ENCODE measurements at regions not wholly inside any gene's neighbourhood (a gene's known extent, or its start where the extent isn't known, plus 50 kb on each side); places are given as distances from the start of the nearest gene placed in this dataset. TPM values are rescaled to one million over a fixed set of nuclear protein-coding genes. Genes with fewer than 3 reads are reported as not detected.

DNA sequence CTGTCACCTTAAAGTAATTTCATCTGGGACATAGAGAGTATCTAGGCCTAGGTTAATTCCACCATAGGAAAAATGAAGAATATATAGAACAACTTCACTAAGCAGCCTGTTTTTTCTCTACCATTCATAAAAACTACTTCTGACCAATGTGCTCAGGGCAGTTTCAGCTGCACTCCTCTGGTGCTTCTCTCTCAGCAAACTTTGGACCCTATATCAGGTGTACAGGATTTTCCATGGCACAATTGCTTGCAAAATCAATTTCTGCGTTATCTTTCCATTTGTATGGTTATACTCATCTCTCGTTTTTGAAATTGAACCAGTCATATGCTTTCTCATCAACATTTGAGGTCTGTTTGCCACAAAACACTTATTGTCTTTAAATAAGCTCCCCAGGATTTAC lies 52.1 kb upstream of the FMR1 start:
- no peak for DNase-seq
- H3K27me3 ChIP-seq (ENCODE audit: control insufficient read depth in 2 of 2, insufficient read depth in 2 of 2, low read length in 2 of 2) = no peaks in the 10 kb centered on the region
- H3K27ac ChIP-seq (ENCODE audit: low read depth in 1 of 2, low read length in 2 of 2) = no peak overlapping the region
- TF ChIP-seq, protein P1, sequence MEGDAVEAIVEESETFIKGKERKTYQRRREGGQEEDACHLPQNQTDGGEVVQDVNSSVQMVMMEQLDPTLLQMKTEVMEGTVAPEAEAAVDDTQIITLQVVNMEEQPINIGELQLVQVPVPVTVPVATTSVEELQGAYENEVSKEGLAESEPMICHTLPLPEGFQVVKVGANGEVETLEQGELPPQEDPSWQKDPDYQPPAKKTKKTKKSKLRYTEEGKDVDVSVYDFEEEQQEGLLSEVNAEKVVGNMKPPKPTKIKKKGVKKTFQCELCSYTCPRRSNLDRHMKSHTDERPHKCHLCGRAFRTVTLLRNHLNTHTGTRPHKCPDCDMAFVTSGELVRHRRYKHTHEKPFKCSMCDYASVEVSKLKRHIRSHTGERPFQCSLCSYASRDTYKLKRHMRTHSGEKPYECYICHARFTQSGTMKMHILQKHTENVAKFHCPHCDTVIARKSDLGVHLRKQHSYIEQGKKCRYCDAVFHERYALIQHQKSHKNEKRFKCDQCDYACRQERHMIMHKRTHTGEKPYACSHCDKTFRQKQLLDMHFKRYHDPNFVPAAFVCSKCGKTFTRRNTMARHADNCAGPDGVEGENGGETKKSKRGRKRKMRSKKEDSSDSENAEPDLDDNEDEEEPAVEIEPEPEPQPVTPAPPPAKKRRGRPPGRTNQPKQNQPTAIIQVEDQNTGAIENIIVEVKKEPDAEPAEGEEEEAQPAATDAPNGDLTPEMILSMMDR (IDR thresholded peaks at IDR 0.05) = no peak
- no peak overlapping the region for H3K9ac ChIP-seq (ENCODE audit: insufficient read depth, low read length, poor library complexity, severe bottlenecking)
- H2AFZ ChIP-seq (ENCODE audit: insufficient read depth, low read depth, low read length, poor library complexity, severe bottlenecking) = no peak overlapping the region
- H3K4me2 ChIP-seq (replicated peaks; ENCODE audit: extremely low read depth, low read length, poor library complexity, severe bottlenecking) = no peak overlapping the region
- Mint-ChIP-seq H3K36me3 (no peaks in the 10 kb centered on the region), H3K4me1 (no peaks in the 10 kb centered on the region), H3K9me3 (peaks cover 0 to 14% (median 0%) of the 10 kb centered on the region in 7 donors), H3K27ac (no peak overlapping the region), H3K27me3 (ENCODE audit: low read depth in 3 of 3) (peaks cover 0 to 2% (median 1%) of the 10 kb centered on the region in 3 donors), H3K4me3 (no peak overlapping the region)
- H3K79me2 ChIP-seq (ENCODE audit: insufficient read depth, low read length) = no peaks in the 10 kb centered on the region
- intact Hi-C loops (cut with micrococcal nuclease) = no loop called here
- no peaks in the 10 kb centered on the region for H3K4me1 ChIP-seq (ENCODE audit: control insufficient read depth in 1 of 2, insufficient read depth in 2 of 2, low read length in 2 of 2)
- H3K9me3 ChIP-seq (replicated peaks in 1 of 2; ENCODE audit: control insufficient read depth in 1 of 2, insufficient read depth in 1 of 2, low read length in 2 of 2) = no peaks in the 10 kb centered on the region
- no peaks in the 10 kb centered on the region for H3K36me3 ChIP-seq (replicated peaks in 1 of 2; ENCODE audit: control insufficient read depth in 1 of 2, insufficient read depth in 2 of 2, low read length in 2 of 2)
- no peaks in the 10 kb centered on the region for H4K20me1 ChIP-seq (ENCODE audit: insufficient read depth, low read length)
- no peak overlapping the region for H3K4me3 ChIP-seq (replicated peaks in 1 of 3; ENCODE audit: low read depth in 2 of 3, low read length in 3 of 3)
- 100% methylated on average over 1 of the region's 2 CpGs for WGBS (ENCODE audit: insufficient coverage)

Small RNA genes lying in the stretch of these regions (small RNA-seq; reads per million reads assigned to genes)
- gene AC016925.1 (ENCODE audit: insufficient read length, low read depth) = not detected
- gene AC016925.2 (ENCODE audit: insufficient read length, low read depth) = not detected
- gene AL009048.1 (ENCODE audit: insufficient read length, low read depth) = not detected
- gene AL096861.1 (ENCODE audit: insufficient read length, low read depth) = not detected
- gene RNU6-382P (ENCODE audit: insufficient read length, low read depth) = not detected

Measured in CD14-positive monocyte (primary cell).